ENCODE measurements at regions not wholly inside any gene's neighbourhood (a gene's known extent, or its start where the extent isn't known, plus 50 kb on each side); places are given as distances from the start of the nearest gene placed in this dataset.

GRCh38 chr6:6897140-6897539, 210.6 kb upstream of the RREB1 start:
- ChIA-PET POLR2A (no interaction called here), CTCF (no interaction called here)
- Histone ChIP-seq H3K36me3 (ENCODE audit: control insufficient read depth in 2 of 2, insufficient read depth in 1 of 2, low read length in 2 of 2) (no peaks in the 10 kb centered on the region), H3K27ac (ENCODE audit: extremely low read depth, low read depth, low read length) (no peak overlapping the region), H3K4me3 (ENCODE audit: low read depth, low read length) (no peak overlapping the region), H3K9me3 (ENCODE audit: control insufficient read depth, insufficient read depth, low read depth, low read length) (no peaks in the 10 kb centered on the region), H3K4me1 (ENCODE audit: control insufficient read depth, insufficient read depth, low read length) (no peaks in the 10 kb centered on the region)
- TF ChIP-seq ZNF37A (tag by site-specific recombination; IDR thresholded peaks at IDR 0.05), result no peak
- no peak for TF ChIP-seq ZFP69B (tag by site-specific recombination; IDR thresholded peaks at IDR 0.05)
- TF ChIP-seq ZBTB44 (tag by site-specific recombination; IDR thresholded peaks at IDR 0.05), result no peak
- no peak for TF ChIP-seq ZNF701 (tag by site-specific recombination; IDR thresholded peaks at IDR 0.05)
- TF ChIP-seq ZNF112 (tag by site-specific recombination; IDR thresholded peaks at IDR 0.05), result no peak
- no peak for TF ChIP-seq BCL6B (tag by site-specific recombination; IDR thresholded peaks at IDR 0.05)
- no peak for TF ChIP-seq RBAK (tag by site-specific recombination; IDR thresholded peaks at IDR 0.05)
- TF ChIP-seq KLF16 (tag by site-specific recombination; IDR thresholded peaks at IDR 0.05), result no peak

GRCh38 chr6:6900569-6901204, 207.1 kb upstream of the RREB1 start:
- Histone ChIP-seq H3K27ac (ENCODE audit: extremely low read depth, low read depth, low read length) (no peak overlapping the region), H3K9me3 (ENCODE audit: control insufficient read depth, insufficient read depth, low read depth, low read length) (no peaks in the 10 kb centered on the region), H3K4me1 (ENCODE audit: control insufficient read depth, insufficient read depth, low read length) (peaks cover 2% of the 10 kb centered on the region), H3K4me3 (ENCODE audit: low read depth, low read length) (no peak overlapping the region), H3K36me3 (ENCODE audit: control insufficient read depth in 2 of 2, insufficient read depth in 1 of 2, low read length in 2 of 2) (no peaks in the 10 kb centered on the region)
- TF ChIP-seq ZNF621 (tag by site-specific recombination; IDR thresholded peaks at IDR 0.05), result no peak
- POLR2A ChIA-PET, result no interaction called here
- CTCF ChIA-PET, result interaction anchor here (0.6 to 1.7 kb wide), 3 partner anchors 15 to 1273 kb away, joined by 5 read pairs; no protein-coding TSS in a partner anchor

- no peaks in the 10 kb centered on the region for H3K9me3 ChIP-seq (ENCODE audit: control insufficient read depth, insufficient read depth, low read depth, low read length)
- no peaks in the 10 kb centered on the region for H3K36me3 ChIP-seq (ENCODE audit: control insufficient read depth in 2 of 2, insufficient read depth in 1 of 2, low read length in 2 of 2)
- no peak overlapping the region for H3K27ac ChIP-seq (ENCODE audit: extremely low read depth, low read depth, low read length)
- ChIA-PET POLR2A (no interaction called here), CTCF (interaction anchor here (0.6 to 1.7 kb wide), 3 partner anchors 14 to 1006 kb away, joined by 4 to 5 read pairs (median 5); no protein-coding TSS in a partner anchor)
- no peak overlapping the region for H3K4me3 ChIP-seq (ENCODE audit: low read depth, low read length)
- peaks cover 6% of the 10 kb centered on the region for H3K4me1 ChIP-seq (ENCODE audit: control insufficient read depth, insufficient read depth, low read length)
- TF ChIP-seq ZNF580 (tag by site-specific recombination; IDR thresholded peaks at IDR 0.05) (no peak), GLIS2 (tag by site-specific recombination; IDR thresholded peaks at IDR 0.05) (no peak), ZNF639 (tag by site-specific recombination; IDR thresholded peaks at IDR 0.05) (no peak), ZBTB11 (tag by site-specific recombination; conservative IDR thresholded peaks at IDR 0.05; ENCODE audit: low read depth) (no peak), ZNF664 (tag by site-specific recombination; IDR thresholded peaks at IDR 0.05) (no peak), ZFP41 (tag by site-specific recombination; IDR thresholded peaks at IDR 0.05; ENCODE audit: borderline replicate concordance) (no peak), ZNF670 (tag by site-specific recombination; IDR thresholded peaks at IDR 0.05; ENCODE audit: low read depth) (no peak), FEZF1 (tag by site-specific recombination; IDR thresholded peaks at IDR 0.05) (no peak), TSHZ1 (tag by site-specific recombination; IDR thresholded peaks at IDR 0.05; ENCODE audit: borderline replicate concordance) (no peak)
Observed at GRCh38 chr6:6901205-6901719, 206.5 kb upstream of the RREB1 start.

All from HEK293 (cell line).